CD4-positive, alpha-beta T cell (primary cell): ENCODE measurements at regions not wholly inside any gene's neighbourhood (a gene's known extent, or its start where the extent isn't known, plus 50 kb on each side); places are given as distances from the start of the nearest gene placed in this dataset.

Experiments used
- ATAC-seq: fragments of 200-7000 bp; cut with Tn5 transposase; one replicate; pipeline ENCODE4 v1.10.0; 2022; ENCODE audit warnings: mild to moderate bottlenecking; ENCODE audit not compliant: poor library complexity
- CTCF ChIA-PET: fragments of 350-600 bp; sonication (Branson Sonifier 250); formaldehyde crosslinking; loops from one replicate; lab custom pipeline; 2021; ENCODE audit warnings: antibody characterized with exemption, inconsistent platforms; lab: Charles Lee
- POLR2A ChIA-PET: fragments of 350-600 bp; sonication (Branson Sonifier 250); formaldehyde crosslinking; loops from one replicate; lab custom pipeline; 2021; ENCODE audit warnings: antibody characterized with exemption, inconsistent platforms; lab: Charles Lee
- DNase-seq, 14 experiments: peaks; one replicate each; pipeline ENCODE4 v3.0.0-alpha.2; 2013 to 2020; ENCODE audit warnings: mixed read lengths in 2 of 14
- H3K27ac ChIP-seq, 2 donors: one replicate each; pipeline versions ENCODE4 v1.5.1 to v1.7.0; 2013; ENCODE audit warnings: low read length in 2 of 2, low read depth in 1 of 2, mild to moderate bottlenecking in 1 of 2
- H3K27me3 ChIP-seq, 2 experiments: 1 replicate in 1 of 2; 2 replicates in 1 of 2; pipeline versions ENCODE4 v1.6.1 to v1.7.0; 2013; ENCODE audit warnings: low read length in 2 of 2, control low read depth in 1 of 2, mild to moderate bottlenecking in 1 of 2, moderate library complexity in 1 of 2; ENCODE audit not compliant: insufficient read depth in 2 of 2, control insufficient read depth in 1 of 2
- H3K36me3 ChIP-seq: one replicate; pipeline ENCODE4 v1.6.1; 2013; ENCODE audit warnings: low read length, control low read depth; ENCODE audit not compliant: insufficient read depth
- H3K4me1 ChIP-seq: one replicate; pipeline ENCODE4 v1.6.1; 2013; ENCODE audit warnings: low read length, control low read depth; ENCODE audit not compliant: insufficient read depth
- H3K4me3 ChIP-seq: one replicate; pipeline ENCODE4 v1.5.1; 2013; ENCODE audit warnings: mild to moderate bottlenecking, low read length, moderate library complexity
- H3K9me3 ChIP-seq, 2 experiments: 1 replicate in 1 of 2; 2 replicates in 1 of 2; pipeline versions ENCODE4 v1.6.1 to v1.7.0; 2013; ENCODE audit warnings: low read length in 2 of 2, mild to moderate bottlenecking in 2 of 2, control low read depth in 1 of 2, moderate library complexity in 1 of 2; ENCODE audit not compliant: control insufficient read depth in 1 of 2, insufficient read depth in 1 of 2
- H3K27ac Mint-ChIP-seq: one replicate; pipeline ENCODE4 v1.8.0; 2020; ENCODE audit warnings: mixed read lengths
- H3K27me3 Mint-ChIP-seq: one replicate; pipeline ENCODE4 v1.8.0; 2021; ENCODE audit warnings: mixed read lengths
- H3K36me3 Mint-ChIP-seq: one replicate; pipeline ENCODE4 v1.8.0; 2021; ENCODE audit warnings: low read depth, mixed read lengths
- H3K4me1 Mint-ChIP-seq: one replicate; pipeline ENCODE4 v1.8.0; 2021; ENCODE audit warnings: low read depth, mixed read lengths
- H3K4me3 Mint-ChIP-seq: one replicate; pipeline ENCODE4 v1.8.0; 2020; ENCODE audit warnings: mild to moderate bottlenecking, mixed read lengths
- H3K9me3 Mint-ChIP-seq: one replicate; pipeline ENCODE4 v1.8.0; 2020; ENCODE audit warnings: mixed read lengths
- CTCF ChIP-seq: fragments of 200-600 bp; IDR thresholded peaks from one replicate; pipeline ENCODE4 v1.8.0; 2022; ENCODE audit warnings: antibody characterized with exemption, mild to moderate bottlenecking
- intact Hi-C, 2 experiments: fragments of 100-400 bp; cut with DNase I in 1 of 2; cut with micrococcal nuclease in 1 of 2; formaldehyde crosslinking; loops; one replicate each; pipeline versions ENCODE4 v1.15.1 to v1.9.0; 2023 to 2025; cut with DNase I, micrococcal nuclease

DNA sequence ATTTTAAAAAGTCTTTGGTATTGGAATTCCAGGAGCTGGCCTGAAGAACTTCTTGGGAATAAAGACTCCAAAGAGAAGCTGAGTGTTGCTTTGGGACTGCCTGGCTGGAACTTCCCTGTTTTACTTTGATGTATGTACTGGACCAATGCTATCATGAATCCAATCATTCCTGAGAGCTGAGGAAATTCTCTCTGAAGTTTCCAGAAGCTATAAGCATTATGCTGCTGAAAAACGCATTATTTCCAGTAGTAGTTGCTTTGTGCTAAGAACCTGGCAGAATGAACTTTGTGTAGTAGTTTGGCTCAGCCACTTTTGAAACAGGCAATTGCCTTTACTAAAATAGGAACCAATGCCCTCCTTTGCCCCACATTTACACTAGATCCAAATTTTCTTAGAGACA lies 260.7 kb downstream of the HLX start:
- Mint-ChIP-seq H3K4me3 (no peak overlapping the region), H3K27me3 (no peaks in the 10 kb centered on the region), H3K27ac (no peak overlapping the region), H3K4me1 (no peaks in the 10 kb centered on the region), H3K9me3 (no peaks in the 10 kb centered on the region), H3K36me3 (no peaks in the 10 kb centered on the region)
- POLR2A ChIA-PET = no interaction called here
- H3K27me3 ChIP-seq = peaks cover 0 to 3% of the 10 kb centered on the region in 2 experiments
- TF ChIP-seq CTCF = no peak
- no peak overlapping the region for H3K4me3 ChIP-seq
- H3K27ac ChIP-seq = no peak overlapping the region
- H3K9me3 ChIP-seq = peaks cover 0 to 3% of the 10 kb centered on the region in 2 experiments
- no peaks in the 10 kb centered on the region for H3K36me3 ChIP-seq
- ATAC-seq (no peak), DNase-seq (no peak)
- CTCF ChIA-PET = no interaction called here
- intact Hi-C loops = no loop called here
- H3K4me1 ChIP-seq = no peaks in the 10 kb centered on the region

- ChIA-PET CTCF (no interaction called here), POLR2A (no interaction called here)
- no peak overlapping the region for H3K27ac Mint-ChIP-seq
- Histone ChIP-seq H3K4me1 (no peaks in the 10 kb centered on the region), H3K27me3 (peaks cover 0 to 3% of the 10 kb centered on the region in 2 experiments), H3K9me3 (peaks cover 0 to 3% of the 10 kb centered on the region in 2 experiments), H3K4me3 (no peak overlapping the region), H3K27ac (no peak overlapping the region), H3K36me3 (no peaks in the 10 kb centered on the region)
- no peak overlapping the region for H3K4me3 Mint-ChIP-seq
- no peaks in the 10 kb centered on the region for H3K27me3 Mint-ChIP-seq
- no peaks in the 10 kb centered on the region for H3K4me1 Mint-ChIP-seq
- no peak for ATAC-seq
- intact Hi-C loops = no loop called here
- H3K36me3 Mint-ChIP-seq = no peaks in the 10 kb centered on the region
- no peak for TF ChIP-seq CTCF
- DNase-seq = no peak
- no peaks in the 10 kb centered on the region for H3K9me3 Mint-ChIP-seq
Measured at GRCh38 chr1:221141096-221141495, 261.9 kb downstream of the HLX start.

- ATAC-seq (no peak), DNase-seq (no peak)
- Histone ChIP-seq H3K27me3 (peaks cover 0 to 3% of the 10 kb centered on the region in 2 experiments), H3K4me3 (no peak overlapping the region), H3K27ac (no peak overlapping the region), H3K36me3 (no peaks in the 10 kb centered on the region), H3K4me1 (no peaks in the 10 kb centered on the region), H3K9me3 (peaks cover 0 to 3% of the 10 kb centered on the region in 2 experiments)
- intact Hi-C loops = no loop called here
- Mint-ChIP-seq H3K9me3 (no peaks in the 10 kb centered on the region), H3K4me1 (no peaks in the 10 kb centered on the region), H3K27me3 (no peaks in the 10 kb centered on the region), H3K4me3 (no peak overlapping the region), H3K36me3 (no peaks in the 10 kb centered on the region), H3K27ac (no peak overlapping the region)
- no peak for TF ChIP-seq CTCF
- POLR2A ChIA-PET = no interaction called here
- CTCF ChIA-PET = no interaction called here
Measured at GRCh38 chr1:221141606-221142285, 262.5 kb downstream of the HLX start.
